HG03520 (cell line): ENCODE measurements at regions not wholly inside any gene's neighbourhood (a gene's known extent, or its start where the extent isn't known, plus 50 kb on each side); places are given as distances from the start of the nearest gene placed in this dataset.
"Not testable (repeated sequence)": the region's sequence is repeated elsewhere in the genome, so short reads cannot be mapped to it uniquely, and the experiment has no call there.

ENCODE experiments used
- ATAC-seq: cut with Tn5 transposase; IDR thresholded peaks from one replicate; pipeline ENCODE4 v1.9.1; 2021; ENCODE audit warnings: mild to moderate bottlenecking, moderate library complexity; ENCODE audit not compliant: unreplicated experiment

DNA sequence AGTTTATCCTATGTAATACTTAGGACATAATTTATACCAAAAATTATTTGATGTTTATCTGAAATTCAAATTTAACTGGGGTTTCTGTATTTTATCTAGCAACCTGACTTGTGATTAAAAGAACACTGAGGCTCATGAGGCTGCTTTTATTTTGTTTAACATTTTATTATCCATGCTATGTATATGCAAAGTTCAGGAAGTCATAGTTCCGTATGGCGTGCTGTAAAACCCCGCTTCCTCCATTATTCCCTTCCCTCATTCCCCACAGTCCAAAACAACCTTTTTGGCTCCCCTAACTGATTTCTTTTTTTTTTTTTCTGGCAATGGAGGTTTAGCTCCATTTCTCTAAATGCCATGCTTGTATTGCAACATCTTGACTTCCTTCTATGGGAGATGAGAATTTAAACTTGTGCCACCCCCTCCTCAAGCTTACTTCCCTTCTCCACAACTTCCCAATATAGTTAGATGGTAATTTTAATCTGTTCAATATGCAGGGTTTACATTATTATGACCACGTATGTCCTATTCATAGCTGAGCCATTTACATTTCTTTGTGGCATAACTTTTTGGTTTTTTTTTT is 138.0 kb upstream of the DNAH14 start:
- ATAC-seq = no peak

DNA sequence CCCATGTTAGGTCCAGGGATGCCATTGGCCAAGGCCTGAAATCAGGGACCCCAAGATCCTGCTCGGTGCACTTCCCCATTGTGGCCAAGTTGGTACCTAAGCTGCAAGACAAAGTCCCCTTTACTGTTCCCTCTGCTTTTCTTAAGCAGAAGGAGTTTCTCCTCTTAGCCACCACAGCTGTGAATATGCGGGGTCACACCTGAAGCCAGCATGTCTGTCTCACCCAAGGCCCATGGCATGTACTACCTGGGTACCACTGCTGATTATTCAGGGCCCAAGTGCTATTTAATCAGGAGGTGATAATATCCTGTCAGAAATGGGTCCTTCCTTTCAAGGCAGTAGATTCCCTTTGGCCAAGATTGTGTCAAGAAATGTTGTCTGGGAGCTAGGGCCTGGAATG is 133.9 kb upstream of the DNAH14 start:
- no peak for ATAC-seq

DNA sequence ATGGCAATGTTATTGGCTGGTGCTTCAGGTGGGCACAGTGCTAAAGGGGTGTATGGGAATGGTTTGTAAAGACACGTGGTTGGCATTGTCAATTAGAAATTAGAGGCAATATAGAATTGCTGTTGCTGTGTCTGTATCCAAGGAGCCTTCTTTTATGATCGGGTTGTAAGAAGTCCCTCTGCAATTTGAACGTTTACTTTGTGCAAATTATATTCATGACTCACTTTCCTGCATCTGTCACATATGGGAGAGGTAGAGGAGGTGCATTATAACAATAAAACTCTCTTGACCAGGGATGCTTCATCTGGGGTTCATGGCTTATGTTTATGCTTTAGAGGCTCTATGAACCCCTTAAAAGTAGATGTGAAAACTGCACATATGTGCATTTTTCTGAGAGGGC is 130.4 kb upstream of the DNAH14 start:
- ATAC-seq = no peak

DNA sequence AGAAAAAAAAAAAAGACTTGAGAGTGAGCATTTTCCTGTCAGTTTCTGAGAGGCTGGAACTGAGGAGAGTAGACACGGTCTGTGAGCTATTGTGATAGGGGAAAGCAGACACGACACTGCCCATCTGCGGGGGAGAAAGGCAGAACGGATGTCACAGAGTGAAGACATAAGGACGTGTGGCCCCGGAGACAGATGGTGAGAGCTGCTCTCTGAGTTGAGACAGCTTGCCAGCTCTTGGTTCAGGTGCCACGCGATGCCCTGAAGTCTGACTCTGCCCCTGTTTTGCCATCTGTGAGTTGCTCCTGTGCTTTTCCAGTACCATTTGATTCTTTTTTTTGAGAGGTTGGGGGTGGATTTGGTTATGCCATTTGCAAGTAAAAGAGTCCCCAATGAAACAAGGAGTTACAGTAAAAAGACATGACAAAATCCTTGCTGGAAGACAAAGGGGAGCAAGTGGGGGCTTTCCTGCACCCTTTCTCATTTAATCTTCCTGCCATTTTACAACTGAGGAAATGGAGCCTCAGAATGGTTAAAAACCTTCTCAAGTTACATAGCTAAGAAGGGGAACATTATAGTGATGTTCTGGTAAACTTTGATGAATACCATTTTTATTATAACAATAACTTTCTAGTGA is 128.9 kb upstream of the DNAH14 start:
- ATAC-seq = no peak

DNA sequence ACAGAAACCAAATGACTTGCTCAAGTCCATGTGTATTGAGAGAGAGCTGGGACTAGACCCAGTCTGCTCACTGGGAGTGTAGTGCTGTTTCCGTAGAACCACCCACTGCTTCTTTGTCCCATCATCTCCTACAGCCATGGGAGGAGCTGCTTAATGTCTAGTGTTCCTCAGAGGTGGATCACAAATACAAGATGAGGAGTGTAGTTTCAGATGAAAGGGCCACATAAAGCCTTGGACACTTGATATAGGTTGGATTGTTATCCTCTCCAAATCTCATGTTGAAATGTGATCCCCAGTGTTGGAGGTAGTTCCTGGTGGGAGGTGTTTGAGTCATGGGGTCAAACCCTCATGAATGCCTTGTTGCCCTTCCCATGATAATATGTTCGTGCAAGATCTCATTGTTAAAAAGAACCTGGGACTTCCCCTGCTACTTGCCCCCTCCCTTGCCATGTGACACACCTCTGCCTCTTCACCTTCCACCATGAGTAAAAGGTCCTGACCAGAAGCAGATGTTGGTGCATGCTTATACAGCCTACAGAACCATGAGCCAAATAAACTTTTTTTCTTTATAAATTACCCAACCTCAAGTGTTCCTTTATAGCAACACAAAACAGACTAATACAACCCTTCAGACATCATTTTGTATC is 127.5 kb upstream of the DNAH14 start:
- ATAC-seq = no peak

DNA sequence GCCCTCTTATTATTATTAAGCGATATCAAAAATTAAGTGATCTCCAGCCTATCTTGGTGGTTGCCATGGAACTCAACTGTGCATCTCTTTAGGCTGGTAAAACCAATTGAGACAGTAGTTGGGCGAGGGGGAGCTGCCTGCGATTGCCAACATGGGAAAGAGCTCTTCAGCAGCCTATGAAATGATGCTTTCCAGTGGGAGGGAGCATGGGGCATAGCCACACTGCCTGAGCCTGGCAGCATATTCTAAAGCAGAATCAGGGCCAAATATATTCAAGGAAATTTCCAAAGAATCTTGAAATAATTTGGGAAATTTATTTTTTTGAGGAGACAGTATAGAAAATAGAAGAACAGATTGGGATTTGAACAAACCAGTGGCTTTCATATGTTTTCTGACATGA is 126.9 kb upstream of the DNAH14 start:
- no peak for ATAC-seq

DNA sequence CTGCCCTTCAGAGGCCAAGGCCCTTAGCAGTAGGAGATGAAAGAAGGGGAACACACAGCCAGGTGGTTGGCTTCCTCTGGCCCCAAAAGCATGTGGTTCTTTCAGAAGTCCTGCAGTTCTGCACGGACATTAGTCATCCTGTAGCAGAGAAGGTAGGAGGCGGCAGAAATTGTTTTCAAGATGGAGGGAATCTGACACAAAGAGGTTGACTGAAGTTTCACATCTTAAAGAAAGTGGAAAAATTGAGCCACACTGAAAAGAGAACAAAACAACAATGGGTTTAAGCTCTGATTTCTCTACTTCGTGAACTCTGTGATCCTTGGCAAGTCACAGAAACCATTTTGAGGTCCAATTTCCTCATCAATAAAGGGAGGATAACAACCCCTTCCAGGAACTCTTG is 125.3 kb upstream of the DNAH14 start:
- no peak for ATAC-seq

DNA sequence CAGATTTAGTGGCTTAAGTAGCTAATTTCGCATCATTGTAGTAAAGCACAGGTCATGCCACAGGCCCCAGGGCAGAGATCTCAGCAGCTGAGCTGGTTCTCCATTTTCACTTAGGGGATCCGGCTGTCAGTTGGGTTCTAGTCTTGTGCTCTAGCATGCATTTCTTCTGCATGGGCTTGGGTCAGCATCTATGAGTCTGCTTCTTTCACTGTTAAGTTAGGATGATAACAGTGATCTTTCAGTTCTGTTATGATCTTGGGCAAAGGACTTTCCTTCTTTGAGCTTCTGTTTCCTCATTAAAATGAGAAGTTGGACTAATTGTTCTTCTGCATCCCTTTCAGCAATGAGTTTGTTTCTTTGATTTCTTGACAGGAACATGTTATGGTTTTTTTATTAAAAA is 123.6 kb upstream of the DNAH14 start:
- ATAC-seq = no peak

DNA sequence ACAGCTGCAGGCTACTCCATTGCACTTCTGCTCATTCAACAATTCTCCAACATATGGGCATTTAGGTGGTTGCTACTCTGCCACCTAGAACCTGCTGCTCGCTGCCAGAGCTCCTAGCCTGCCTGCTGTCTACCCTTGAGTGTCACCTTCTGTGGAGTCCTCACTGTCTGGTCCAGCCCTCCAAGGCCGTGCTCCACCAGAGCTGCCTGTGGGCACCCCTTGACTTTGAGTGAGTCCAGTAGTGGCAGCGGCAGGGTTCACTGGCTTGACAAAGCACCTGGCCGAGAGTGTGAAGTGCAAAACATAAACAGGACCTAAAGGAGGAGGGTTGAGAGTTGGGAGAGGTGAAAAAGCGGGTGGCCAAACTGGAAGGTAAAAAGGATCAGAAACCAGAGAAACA is 120.3 kb upstream of the DNAH14 start:
- no peak for ATAC-seq

DNA sequence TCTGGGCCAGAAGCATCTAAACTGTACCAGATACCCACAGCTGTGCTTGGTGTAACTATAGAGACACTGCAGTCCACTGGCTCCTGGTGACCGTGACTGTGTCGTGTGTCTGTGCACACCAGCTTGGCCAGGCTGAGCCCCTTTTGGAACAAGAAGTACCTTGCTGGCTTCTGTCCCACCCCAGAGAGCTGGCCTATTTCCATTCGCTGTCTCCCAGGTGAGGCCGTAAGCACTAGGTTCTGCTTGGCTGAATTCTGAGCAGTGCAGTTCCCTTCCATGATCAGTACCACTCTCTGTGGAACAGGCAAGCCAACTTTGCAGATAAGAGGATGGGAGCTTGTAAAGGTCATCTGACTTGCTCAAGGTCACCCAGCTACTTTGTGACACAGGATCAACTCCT is 119.9 kb upstream of the DNAH14 start:
- ATAC-seq = no peak

DNA sequence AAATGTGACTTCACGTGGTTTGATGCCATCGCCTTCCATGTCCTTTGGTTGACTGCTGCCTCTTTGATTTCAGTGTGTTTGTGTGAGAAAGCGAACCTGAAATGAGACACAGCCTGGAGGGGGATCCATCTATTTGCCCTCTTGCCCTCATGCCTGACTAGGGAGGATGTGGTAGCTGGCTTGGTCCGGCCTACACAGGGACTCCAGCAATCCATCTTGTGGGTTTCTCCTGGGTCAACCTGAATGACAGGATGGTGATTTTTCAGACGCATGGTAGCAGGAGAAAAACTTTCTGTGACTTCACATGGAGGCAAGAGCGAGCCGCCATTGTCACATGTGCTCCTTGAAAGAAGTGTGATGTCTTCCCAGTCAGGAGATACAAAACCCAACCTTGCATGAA is 117.9 kb upstream of the DNAH14 start:
- ATAC-seq = no peak

DNA sequence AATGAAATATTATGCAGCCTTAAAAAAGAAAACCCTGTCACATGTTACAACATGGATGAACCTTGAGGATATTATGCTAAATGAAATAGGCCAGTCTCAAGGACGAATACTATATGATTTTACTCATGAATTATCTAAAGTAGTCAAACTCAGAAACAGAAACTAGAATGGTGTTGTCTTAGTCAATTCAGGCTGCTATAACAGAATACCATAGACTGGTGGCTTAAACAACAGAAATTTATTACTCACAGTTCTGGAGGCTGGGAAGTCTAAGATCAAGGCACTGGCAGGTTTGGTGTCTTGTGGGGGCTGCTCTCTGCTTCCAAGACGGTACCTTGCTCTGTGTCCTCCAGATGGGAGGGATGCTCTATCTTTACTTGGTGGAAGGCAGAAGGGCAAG is 113.8 kb upstream of the DNAH14 start:
- ATAC-seq = no peak

DNA sequence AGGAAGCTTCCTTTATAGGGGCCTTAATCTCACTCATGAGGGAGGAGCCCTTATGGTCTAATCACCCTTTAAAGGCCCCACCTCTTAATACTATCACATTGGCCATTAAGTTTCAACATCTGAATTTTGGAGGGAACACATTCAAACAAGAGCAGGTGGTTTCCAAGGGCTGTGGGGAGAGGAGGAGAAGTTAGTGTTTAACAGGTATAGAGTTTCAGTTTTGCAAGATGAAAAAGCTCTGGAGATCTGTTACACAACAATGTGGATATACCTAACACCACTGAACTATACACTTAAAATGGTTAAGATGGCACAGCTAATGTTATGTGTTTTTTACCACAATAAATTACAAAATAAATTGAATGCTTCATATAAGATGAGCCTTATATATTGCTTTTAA is 113.4 kb upstream of the DNAH14 start:
- no peak for ATAC-seq

DNA sequence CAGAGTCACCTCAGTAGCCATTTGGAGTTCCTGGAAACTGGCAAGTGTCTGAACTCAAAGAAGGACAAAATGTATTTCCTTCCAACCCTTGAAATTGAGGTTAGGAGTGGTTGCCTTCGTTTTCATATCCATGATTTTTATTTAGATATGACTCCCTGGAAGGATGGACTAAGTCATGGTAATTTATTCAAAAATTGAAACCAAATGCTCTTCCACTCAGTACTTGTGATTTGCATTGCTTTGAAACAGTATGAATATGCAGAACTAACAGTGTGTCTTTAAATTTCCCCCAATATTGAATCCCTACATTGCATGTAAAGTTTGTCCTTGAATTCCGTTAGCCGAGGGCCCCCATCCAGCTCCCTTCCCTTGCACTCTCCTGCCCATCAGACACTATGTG is 112.1 kb upstream of the DNAH14 start:
- ATAC-seq = no peak

DNA sequence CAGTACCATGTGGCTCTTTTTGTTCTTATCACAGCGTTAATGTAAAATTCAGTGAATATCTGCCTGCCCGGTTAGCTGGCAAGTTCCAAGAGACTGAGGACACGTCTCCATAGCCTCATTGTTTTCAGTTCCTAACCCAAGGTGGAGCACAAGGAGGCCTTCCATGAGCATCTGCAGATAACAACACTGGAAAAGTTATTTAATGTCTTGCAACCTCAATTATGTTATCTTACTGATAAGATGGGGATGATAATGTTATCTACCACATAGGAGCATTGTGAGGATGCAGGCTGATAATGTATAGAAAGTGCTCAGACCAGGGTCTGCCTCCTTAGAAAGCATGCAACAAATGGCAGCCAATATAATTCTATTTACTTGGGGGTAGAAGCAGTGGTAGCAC is 109.6 kb upstream of the DNAH14 start:
- no peak for ATAC-seq

DNA sequence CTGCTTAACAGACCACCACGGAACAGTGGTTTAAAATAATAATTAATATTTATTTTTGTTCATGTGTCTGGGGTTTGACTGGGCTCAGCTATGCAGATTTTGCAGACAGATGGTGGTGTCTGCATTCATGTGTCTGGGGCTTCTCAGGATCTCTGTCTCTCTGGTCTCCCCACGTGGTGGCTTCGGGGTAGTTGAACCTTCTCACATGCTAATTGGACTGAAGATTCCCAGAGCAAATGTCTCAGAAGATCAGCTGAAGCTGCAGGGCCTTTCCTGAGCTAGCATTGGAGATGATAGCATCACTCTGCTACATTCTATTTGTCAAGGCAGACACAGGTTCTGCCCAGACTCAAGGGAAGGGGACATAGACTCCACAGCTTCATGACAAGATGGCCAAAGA is 109.1 kb upstream of the DNAH14 start:
- ATAC-seq = no peak

DNA sequence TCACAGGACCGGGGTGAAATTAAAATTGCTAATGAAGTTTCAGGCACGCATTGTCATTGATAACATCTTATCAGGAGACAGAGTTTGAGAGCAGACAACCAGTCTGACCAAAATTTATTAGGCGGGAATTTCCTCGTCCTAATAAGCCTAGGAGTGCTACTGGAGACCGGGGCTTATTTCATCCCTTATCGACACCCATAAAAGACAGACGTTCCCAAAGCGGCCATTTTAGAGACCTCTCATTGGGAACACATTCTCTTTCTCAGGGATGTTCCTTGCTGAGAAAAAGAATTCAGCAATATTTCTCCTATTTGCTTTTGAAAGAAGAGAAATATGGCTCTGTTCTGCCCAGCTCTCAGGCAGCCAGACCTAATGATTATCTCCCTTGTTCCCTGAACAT is 107.7 kb upstream of the DNAH14 start:
- not testable (repeated sequence) for ATAC-seq

DNA sequence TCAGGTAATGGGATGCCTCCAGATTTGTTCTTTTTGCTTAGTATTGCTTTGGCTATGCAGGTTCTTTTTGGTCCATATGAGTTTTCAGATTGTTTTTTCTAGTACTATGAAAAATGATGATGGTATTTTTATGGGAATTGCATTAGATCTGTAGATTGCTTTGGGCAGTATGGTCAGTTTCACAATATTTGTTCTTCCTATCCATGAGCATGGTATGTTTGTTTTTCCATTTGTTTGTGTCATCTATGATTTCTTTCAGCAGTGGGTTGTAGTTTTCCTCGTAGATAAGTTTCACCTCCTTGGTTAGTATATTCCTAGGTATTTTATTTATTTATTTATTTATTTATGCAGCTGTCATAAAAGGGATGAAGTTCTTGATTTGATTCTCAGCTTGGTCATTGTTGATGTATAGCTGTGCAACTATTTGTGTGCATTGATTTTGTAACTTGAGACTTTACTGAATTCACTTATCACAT is 103.9 kb upstream of the DNAH14 start:
- no peak for ATAC-seq

DNA sequence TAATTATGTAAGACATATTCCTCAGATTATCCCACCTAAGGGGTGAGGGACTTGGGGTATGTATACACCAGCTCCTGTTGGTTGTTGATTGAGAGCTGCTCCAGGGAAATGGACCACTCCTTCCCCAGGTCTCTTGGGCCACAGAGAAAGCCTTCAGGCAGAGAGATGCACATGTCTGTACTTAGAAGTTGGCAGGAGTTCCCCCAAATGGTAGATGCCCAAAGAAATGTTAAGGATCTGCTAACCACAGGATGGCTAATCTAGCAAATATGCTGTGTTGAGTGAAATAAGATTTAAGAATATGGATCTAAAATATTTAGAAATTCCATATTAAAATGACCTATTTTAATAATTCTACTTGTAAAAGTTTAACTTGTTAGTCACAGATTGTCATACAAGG is 100.8 kb upstream of the DNAH14 start:
- ATAC-seq = no peak

DNA sequence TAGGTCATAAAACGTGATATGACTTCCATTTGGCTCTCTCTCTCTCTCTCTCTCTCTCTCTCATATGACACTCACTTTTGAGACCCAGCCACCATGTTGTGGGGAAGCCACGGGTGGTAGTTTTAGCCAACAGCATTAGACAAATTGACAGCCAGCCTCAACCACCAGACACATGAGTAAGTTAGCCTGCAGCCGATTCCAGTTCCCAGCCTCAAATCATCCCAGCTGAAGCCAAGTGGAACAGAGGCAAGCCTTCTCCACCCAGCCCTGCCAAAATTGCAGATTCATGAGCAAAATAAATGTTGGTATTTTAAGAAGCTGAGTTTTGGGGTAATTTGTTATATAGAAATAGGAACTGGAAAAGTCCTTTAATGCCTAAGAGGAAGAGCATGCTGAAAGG is 98.0 kb upstream of the DNAH14 start:
- ATAC-seq = no peak

DNA sequence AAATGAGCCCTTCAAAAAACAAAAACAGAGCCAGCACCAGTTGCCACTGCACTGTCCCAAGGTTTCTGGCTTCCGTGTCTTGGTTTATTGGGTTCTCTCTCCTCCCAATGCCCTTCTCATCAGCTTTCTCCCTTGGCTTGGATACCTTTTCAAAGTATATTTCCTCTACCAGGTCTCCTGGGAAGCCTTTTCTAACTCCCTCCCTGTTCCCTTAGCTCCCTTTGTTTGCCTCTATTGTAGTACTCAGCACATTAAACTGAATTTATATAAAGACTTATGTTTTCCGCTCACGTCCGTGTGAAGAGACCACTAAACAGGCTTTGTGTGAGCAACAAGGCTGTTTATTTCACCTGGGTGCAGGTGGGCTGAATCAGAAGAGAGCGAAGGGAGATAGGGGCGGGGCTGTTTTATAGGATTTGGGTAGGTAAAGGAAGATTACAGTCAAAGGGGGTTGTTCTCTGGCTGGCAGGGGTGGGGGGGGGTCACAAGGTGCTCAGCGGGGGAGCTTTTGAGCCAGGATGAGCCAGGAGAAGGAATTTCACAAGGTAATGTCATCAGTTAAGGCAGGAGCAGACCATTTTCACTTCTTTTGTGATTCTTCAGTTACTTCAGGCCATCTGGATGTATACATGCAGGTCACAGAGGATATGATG is 89.7 kb upstream of the DNAH14 start:
- not testable (repeated sequence) for ATAC-seq

DNA sequence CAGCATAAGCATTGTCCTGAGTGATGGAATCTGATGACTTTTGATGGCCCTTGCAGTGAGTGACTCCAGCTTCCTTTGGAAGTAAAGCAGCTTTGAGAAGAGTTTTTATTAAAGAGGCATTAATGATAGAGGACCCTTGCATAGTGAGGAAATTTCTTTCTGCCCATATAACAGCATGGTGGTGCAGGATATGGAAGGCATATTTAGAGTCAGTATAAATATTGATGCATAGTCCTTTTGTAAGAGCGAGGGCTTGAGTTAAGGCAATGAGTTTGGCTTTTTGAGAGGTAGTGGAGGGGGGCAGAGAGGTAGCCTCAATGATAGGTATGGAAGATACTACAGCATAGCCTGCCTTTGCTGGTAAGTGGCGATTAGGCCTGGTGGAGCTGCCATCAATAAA is 87.7 kb upstream of the DNAH14 start:
- not testable (repeated sequence) for ATAC-seq
